ENCODE measurements at regions not wholly inside any gene's neighbourhood (a gene's known extent, or its start where the extent isn't known, plus 50 kb on each side); places are given as distances from the start of the nearest gene placed in this dataset.

DNA sequence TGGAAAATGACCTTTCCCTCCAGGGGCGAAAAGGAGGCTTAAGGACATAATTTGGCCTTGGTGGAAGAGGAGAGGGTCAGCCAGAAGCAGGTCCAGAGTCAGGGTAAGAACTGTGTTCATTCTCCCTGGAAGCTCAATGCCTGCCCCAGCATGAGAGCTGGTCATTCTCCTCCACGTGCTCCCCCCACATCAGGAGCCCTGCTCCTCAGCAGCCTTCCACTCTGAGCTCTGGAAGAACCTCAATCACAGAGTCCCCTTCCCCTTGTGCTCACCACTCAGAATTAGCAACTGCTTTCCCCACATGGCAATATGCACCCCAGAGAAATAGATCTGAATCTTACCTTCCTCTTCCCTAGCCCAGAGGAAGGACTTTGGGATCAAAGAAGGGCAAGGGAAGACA, 115.4 kb downstream of the TMEM200C start:
- H3K27ac ChIP-seq (ENCODE audit: low read depth, low read length): no peak overlapping the region
- H3K4me1 ChIP-seq (ENCODE audit: control insufficient read depth, insufficient read depth, low read length): no peaks in the 10 kb centered on the region
- Mint-ChIP-seq H3K36me3 (ENCODE audit: low read depth) (no peaks in the 10 kb centered on the region), H3K4me1 (no peaks in the 10 kb centered on the region), H3K9me3 (peaks cover 16% of the 10 kb centered on the region), H3K27me3 (ENCODE audit: insufficient read depth) (no peaks in the 10 kb centered on the region), H3K4me3 (no peak overlapping the region), H3K27ac (no peak overlapping the region)
- peaks cover 14% of the 10 kb centered on the region for H3K9me3 ChIP-seq (ENCODE audit: control insufficient read depth, low read length)
- H3K27me3 ChIP-seq (ENCODE audit: control insufficient read depth, insufficient read depth, low read length, poor library complexity, severe bottlenecking): no peaks in the 10 kb centered on the region
- no peak for DNase-seq
- no peaks in the 10 kb centered on the region for H3K36me3 ChIP-seq (ENCODE audit: control insufficient read depth, insufficient read depth, low read length)
- 68 to 73% methylated on average over 2 of the region's 2 CpGs for WGBS, 2 experiments (ENCODE audit: insufficient coverage in 1 of 2, insufficient read length in 1 of 2)
- no peak overlapping the region for H3K9ac ChIP-seq (ENCODE audit: extremely low read depth, low read length, poor library complexity, severe bottlenecking)
- no peak overlapping the region for H3K4me3 ChIP-seq (ENCODE audit: low read length)
- TF ChIP-seq CTCF (conservative IDR thresholded peaks at IDR 0.05): no peak

GRCh38 chr18:5772306-5773105, 122.8 kb downstream of the TMEM200C start:
- no peak overlapping the region for H3K27ac ChIP-seq (ENCODE audit: low read depth, low read length)
- Mint-ChIP-seq H3K27ac (no peak overlapping the region), H3K4me1 (peaks cover 5% of the 10 kb centered on the region), H3K9me3 (no peaks in the 10 kb centered on the region), H3K36me3 (ENCODE audit: low read depth) (no peaks in the 10 kb centered on the region), H3K27me3 (ENCODE audit: insufficient read depth) (peaks cover 6% of the 10 kb centered on the region), H3K4me3 (no peak overlapping the region)
- no peak overlapping the region for H3K9ac ChIP-seq (ENCODE audit: extremely low read depth, low read length, poor library complexity, severe bottlenecking)
- no peak for DNase-seq
- no peaks in the 10 kb centered on the region for H3K9me3 ChIP-seq (ENCODE audit: control insufficient read depth, low read length)
- H3K4me1 ChIP-seq (ENCODE audit: control insufficient read depth, insufficient read depth, low read length): no peaks in the 10 kb centered on the region
- 89 to 94% methylated on average over 12 to 14 of the region's 14 CpGs for WGBS, 2 experiments (ENCODE audit: insufficient coverage in 1 of 2, insufficient read length in 1 of 2)
- TF ChIP-seq CTCF (conservative IDR thresholded peaks at IDR 0.05): no peak
- no peaks in the 10 kb centered on the region for H3K36me3 ChIP-seq (ENCODE audit: control insufficient read depth, insufficient read depth, low read length)
- H3K4me3 ChIP-seq (ENCODE audit: low read length): no peak overlapping the region
- no peaks in the 10 kb centered on the region for H3K27me3 ChIP-seq (ENCODE audit: control insufficient read depth, insufficient read depth, low read length, poor library complexity, severe bottlenecking)

GRCh38 chr18:5771343-5771742, 124.0 kb downstream of the TMEM200C start:
- Mint-ChIP-seq H3K36me3 (ENCODE audit: low read depth) (no peaks in the 10 kb centered on the region), H3K4me3 (no peak overlapping the region)

More at GRCh38 chr18:5771343-5771742, 124.0 kb downstream of the TMEM200C start:
- H3K27ac Mint-ChIP-seq: no peak overlapping the region
- Histone ChIP-seq H3K27ac (ENCODE audit: low read depth, low read length) (no peak overlapping the region), H3K36me3 (ENCODE audit: control insufficient read depth, insufficient read depth, low read length) (no peaks in the 10 kb centered on the region), H3K4me3 (ENCODE audit: low read length) (no peak overlapping the region), H3K9ac (ENCODE audit: extremely low read depth, low read length, poor library complexity, severe bottlenecking) (no peak overlapping the region), H3K4me1 (ENCODE audit: control insufficient read depth, insufficient read depth, low read length) (no peaks in the 10 kb centered on the region), H3K27me3 (ENCODE audit: control insufficient read depth, insufficient read depth, low read length, poor library complexity, severe bottlenecking) (no peaks in the 10 kb centered on the region), H3K9me3 (ENCODE audit: control insufficient read depth, low read length) (no peaks in the 10 kb centered on the region)
- peaks cover 11% of the 10 kb centered on the region for H3K27me3 Mint-ChIP-seq (ENCODE audit: insufficient read depth)
- 89% methylated on average over 5 of the region's 5 CpGs; no CpG with 5 or more reads in 1 of the 2 experiments for WGBS, 2 experiments (ENCODE audit: insufficient coverage in 1 of 2, insufficient read length in 1 of 2)
- DNase-seq: no peak
- TF ChIP-seq CTCF (conservative IDR thresholded peaks at IDR 0.05): no peak
- H3K9me3 Mint-ChIP-seq: peaks cover 3% of the 10 kb centered on the region
- H3K4me1 Mint-ChIP-seq: peaks cover 5% of the 10 kb centered on the region
